ENCODE measurements at regions not wholly inside any gene's neighbourhood (a gene's known extent, or its start where the extent isn't known, plus 50 kb on each side); places are given as distances from the start of the nearest gene placed in this dataset.
A peak's percentile ranks its signal among the peaks of the same experiment; 100 is the strongest.
"Not testable (repeated sequence)": the region's sequence is repeated elsewhere in the genome, so short reads cannot be mapped to it uniquely, and the experiment has no call there.

DNA sequence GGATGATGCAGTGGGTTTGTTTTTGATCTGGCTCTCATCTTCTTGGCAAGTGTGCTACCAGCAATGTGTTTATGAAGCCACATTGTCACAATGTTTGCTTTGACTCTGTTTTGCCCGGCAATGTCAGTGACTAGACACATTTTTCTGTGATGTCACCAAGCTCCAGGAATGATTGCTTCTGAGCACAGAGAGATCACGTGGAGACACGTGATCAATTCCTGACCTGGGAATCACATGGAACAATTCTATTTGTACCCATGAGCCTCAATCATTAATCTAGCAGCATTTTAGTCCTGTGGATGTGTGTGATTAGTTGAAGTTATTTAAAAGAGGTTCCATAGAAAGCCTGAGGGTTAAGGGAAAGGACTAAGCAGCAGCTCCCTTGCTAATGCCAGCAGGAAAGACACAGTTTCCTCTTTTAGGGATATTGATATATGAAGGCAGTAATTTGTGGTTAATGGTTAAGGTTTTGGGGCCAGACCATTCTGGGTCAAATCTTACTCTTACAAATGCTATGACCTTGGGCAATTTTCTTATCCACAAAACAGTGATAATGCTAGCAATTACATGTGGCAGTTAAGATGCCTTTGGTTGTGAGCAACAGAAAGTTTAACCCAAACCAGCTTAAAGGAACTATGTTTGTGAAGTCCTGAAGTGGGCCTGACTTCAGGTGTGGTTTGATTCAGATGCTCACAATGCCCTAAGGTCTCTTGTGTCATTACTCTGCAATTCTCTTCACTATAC, 59.0 kb downstream of the FASLG start:
- in situ Hi-C loops (cut with HindIII; ENCODE audit: low pct_unique_long_range_greater_than_20kb, low sequenced_read_pairs): loop anchor here (25.0 kb wide), 1 partner anchor 281 kb away; the partner anchor contains the start of gene PIGC

DNA sequence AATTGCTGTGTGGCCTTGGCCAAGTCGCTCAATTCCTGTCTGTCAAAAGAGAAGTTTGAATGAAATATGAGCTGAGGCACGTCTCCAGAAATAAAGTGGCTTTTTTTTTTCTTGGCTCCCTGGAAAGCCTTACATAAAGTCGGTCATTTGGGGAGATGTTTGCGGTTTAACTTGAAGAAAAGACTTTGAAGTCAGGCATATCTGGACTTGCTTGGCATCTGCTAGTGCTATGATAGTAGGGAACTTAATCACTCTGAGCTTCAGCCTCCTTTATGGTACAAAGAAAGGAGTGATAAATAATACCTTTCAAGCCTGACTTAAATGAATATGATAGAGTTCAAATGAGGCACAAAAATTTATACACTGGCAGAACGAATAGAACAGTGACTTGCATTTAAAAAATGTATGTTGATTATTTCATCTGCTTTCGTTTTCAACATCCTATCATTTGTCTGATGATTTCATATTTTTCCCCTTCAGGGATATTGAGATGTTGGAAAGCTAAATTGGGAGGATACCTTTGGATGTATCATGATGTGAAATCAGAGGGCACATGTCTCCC, 60.2 kb downstream of the FASLG start:
- DNase-seq (ENCODE audit: low read depth, low spot score): no peak
- in situ Hi-C loops (cut with HindIII; ENCODE audit: low pct_unique_long_range_greater_than_20kb, low sequenced_read_pairs): loop anchor here (25.0 kb wide), 1 partner anchor 282 kb away; the partner anchor contains the start of gene PIGC

More for the DNA sequence above, 59.0 kb downstream of the FASLG start:
- DNase-seq (ENCODE audit: low read depth, low spot score): peak; percentile 44

DNA sequence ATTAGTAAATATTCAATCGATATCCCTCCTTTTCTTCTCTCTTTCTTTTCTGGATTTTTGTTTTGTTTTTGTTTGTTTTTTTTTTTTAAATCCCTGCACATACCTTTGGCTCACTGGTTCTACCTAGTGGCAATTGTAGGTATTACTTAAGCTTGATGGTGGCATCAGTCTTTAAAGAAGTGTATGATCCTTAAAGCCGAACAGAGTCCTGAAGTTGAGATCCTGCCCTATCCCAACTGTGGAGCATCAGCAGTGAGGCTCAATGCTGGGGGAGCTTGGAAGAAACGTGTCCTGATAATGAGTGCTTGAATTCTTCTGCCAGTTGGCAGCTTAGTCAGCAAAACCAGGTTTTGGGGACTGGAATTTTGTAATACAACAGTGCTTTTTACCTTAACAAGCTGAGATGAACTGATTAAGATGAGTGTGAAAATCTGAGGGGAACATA, 60.8 kb downstream of the FASLG start:
- DNase-seq (ENCODE audit: low read depth, low spot score): peak; percentile 75
- in situ Hi-C loops (cut with HindIII; ENCODE audit: low pct_unique_long_range_greater_than_20kb, low sequenced_read_pairs): loop anchor here (25.0 kb wide), 1 partner anchor 282 kb away; the partner anchor contains the start of gene PIGC

DNA sequence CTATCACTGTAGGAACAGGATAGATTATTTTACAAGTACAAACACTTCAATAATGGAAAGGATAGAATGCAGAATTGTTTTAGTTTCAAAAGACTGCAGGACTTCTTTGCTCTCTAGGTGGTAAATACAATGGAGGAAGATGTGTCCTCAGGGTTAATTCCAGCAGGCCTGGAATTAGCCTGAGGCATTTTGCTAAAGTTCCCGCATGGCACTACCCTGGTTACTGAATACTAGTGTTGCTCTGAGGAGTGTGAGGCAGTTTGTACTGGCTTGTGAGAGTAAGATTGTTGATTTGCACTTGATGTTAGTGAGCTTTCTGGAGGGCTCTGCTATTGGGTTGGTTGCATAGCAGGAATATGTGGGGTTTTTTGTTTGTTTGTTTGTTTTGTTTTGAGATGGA, 61.4 kb downstream of the FASLG start:
- DNase-seq (ENCODE audit: low read depth, low spot score): no peak
- in situ Hi-C loops (cut with HindIII; ENCODE audit: low pct_unique_long_range_greater_than_20kb, low sequenced_read_pairs): loop anchor here (25.0 kb wide), 1 partner anchor 283 kb away; the partner anchor contains the start of gene PIGC

DNA sequence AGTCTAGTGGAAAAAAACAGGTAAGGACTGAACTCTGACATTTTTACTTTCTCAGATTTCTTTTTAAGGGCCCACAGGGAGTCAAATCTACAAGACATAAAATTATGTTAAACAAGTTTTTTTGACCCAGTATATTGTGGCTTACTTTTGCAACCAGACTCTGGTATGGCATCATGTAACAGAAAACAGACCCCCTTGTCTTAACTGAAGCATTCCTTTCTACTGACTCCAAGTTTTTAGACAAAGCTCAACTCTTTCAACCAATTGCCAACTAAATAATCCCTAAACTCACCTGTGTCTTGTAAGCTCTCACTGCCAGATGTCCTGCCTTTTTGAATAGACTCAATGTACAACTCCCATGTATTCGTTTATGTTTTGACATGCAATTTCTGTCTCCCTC, 64.3 kb downstream of the FASLG start:
- no peak for DNase-seq (ENCODE audit: low read depth, low spot score)
- in situ Hi-C loops (cut with HindIII; ENCODE audit: low pct_unique_long_range_greater_than_20kb, low sequenced_read_pairs): loop anchor here (25.0 kb wide), 1 partner anchor 286 kb away; the partner anchor contains the start of gene PIGC

DNA sequence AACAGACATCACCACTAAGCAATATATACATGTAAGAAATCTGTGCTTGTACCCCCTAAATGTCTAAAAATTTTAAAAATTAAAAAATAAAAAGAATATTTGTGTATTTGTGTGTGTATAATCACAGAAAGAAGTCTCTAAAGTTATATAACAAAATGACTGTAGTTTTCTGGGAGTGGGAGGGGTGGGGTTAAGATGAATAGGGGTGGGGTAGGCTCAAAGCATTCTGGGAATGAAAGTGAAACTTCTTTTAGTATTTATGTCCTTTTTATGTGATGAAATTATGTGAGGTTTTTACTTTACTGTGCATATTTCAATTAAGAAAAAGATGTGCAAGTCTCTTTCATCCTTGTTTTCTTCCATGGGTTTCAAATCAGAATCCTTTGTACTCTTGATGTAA, 65.3 kb downstream of the FASLG start:
- DNase-seq (ENCODE audit: low read depth, low spot score): no peak
- in situ Hi-C loops (cut with HindIII; ENCODE audit: low pct_unique_long_range_greater_than_20kb, low sequenced_read_pairs): loop anchor here (25.0 kb wide), 1 partner anchor 287 kb away; the partner anchor contains the start of gene PIGC

DNA sequence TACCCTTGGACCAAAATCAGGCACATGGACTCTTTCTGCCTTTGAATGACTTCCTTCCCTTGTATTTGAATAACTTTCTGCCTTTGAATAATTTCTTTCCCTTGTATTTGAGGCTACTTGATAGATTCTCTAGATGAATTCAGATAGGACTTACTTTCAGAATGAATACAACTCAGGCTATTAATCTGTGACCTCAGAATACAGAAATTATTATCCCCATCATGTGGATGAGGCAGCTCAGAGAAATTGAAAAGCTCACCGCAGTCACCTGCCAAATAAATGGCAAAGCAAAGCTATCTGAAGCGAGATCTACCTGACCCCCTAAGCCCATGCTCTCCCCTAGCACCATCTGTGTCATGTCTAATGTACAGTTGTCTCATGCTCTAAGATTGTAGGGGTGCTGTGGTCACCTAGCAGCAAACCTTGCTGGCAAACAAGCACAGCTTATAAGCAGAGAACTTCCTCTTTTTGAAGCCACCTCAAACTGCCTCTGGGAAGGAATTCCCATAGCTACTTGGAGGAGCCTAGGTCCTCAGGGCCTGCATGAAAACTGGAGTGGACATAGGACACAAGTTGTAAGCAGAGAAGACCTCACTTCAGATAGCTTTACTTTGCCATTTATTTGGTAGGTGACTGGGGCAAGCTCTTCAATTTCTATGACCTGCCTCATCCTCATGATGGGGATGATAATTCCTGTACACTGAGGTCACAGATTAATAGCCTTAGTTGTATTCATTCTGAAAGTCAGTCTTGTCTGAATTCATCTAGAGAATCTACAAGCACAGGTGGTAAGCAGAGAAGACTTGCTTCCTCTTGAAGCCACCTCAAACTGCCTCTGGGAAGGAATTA, 66.1 kb downstream of the FASLG start:
- no peak for DNase-seq (ENCODE audit: low read depth, low spot score)
- in situ Hi-C loops (cut with HindIII; ENCODE audit: low pct_unique_long_range_greater_than_20kb, low sequenced_read_pairs): loop anchor here (25.0 kb wide), 1 partner anchor 288 kb away; the partner anchor contains the start of gene PIGC

DNA sequence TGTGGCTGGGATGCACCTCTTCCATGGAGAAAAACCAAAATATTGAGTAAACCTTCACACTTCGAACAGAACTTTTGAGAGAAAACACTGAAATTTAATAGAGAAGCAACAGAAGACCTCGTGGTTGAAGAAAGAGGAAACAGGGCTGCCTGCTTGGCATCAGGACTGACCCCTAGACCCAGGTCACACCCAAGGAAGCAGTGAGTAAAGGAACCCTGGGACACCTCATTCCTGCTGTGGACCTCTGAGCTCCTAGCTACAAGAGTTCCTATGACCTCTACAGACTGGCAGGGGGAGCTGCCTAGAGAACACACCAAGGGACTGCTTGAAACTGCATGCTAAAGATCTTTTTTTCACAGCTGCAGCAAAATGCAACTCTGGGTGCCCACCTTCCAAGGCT, 67.8 kb downstream of the FASLG start:
- no peak for DNase-seq (ENCODE audit: low read depth, low spot score)
- in situ Hi-C loops (cut with HindIII; ENCODE audit: low pct_unique_long_range_greater_than_20kb, low sequenced_read_pairs): no loop called here

DNA sequence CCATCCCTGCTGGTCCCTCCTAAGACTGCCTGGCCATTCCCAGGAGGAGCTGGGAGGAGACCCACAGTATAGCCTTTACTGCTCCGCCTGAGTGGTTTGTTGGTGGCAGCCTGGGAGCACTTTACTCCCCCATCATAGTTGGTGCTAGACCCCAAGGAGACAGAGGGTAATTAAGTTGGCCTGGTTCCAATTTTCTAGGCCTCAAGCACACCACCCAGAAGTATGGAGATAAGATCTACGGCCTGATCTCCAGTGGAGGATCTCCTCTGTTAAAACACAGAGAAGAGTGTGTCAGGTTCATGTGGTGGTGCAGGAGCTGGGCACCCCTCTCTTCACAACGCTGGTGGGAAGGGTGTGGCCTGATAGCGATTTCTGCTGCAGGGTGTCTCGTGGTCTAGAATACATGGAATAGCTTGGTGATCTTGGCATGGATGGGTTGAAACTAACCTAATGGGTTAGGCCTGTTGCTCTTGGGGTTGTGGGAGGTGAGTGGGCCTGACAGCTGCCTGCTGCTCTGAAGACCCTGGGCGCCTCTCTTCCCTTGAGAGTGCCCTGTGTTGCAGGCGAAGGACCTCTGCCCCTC, 68.5 kb downstream of the FASLG start:
- in situ Hi-C loops (cut with HindIII; ENCODE audit: low pct_unique_long_range_greater_than_20kb, low sequenced_read_pairs): no loop called here
- no peak for DNase-seq (ENCODE audit: low read depth, low spot score)

DNA sequence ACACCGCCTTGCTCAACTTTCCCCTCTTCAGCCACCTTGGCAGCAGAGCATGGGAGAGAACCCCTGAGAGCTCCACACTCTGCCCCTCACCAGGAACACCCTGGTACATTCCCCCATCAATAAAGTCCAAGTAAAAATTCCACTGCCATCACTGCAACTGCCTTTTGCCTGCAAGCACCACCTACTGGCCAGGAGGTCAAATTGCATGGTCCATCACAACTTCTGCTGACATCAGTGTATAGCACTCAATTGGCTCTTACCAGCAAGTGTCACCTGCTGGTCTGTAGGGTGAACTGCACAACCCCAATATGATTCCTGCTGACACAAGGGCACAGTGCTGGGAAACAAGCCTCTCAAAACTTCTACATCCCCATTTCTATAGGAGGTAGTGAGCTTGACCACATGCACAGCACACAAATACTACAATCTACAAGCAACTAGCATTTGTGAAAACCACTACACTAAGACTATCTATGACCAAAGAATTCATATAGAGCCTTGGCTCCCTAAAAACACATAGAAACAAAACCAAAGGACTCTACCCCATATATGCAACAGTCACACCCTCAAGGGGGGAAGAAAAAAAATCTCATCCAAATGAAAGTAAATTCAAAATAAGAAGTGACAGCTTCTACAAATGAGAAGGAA, 69.2 kb downstream of the FASLG start:
- in situ Hi-C loops (cut with HindIII; ENCODE audit: low pct_unique_long_range_greater_than_20kb, low sequenced_read_pairs): no loop called here
- peak; percentile 71 for DNase-seq (ENCODE audit: low read depth, low spot score)

DNA sequence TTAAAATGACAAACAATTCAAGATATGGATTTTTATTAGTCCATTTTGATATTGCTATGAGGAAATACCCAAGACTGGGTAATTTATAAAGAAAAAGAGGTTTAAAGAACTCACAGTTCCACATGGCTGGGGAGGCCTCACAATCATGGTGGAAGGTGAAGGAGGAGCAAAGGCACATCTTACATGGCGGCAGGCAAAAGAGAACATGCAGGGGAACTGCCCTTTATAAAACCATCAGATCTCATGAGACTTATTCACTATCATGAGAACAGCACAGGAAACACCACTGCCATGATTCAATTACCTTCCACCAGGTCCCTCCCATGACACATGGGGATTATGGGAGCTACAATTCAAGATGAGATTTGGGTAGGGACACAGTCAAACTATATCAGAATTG, 69.8 kb downstream of the FASLG start:
- in situ Hi-C loops (cut with HindIII; ENCODE audit: low pct_unique_long_range_greater_than_20kb, low sequenced_read_pairs): not testable (repeated sequence)

DNA sequence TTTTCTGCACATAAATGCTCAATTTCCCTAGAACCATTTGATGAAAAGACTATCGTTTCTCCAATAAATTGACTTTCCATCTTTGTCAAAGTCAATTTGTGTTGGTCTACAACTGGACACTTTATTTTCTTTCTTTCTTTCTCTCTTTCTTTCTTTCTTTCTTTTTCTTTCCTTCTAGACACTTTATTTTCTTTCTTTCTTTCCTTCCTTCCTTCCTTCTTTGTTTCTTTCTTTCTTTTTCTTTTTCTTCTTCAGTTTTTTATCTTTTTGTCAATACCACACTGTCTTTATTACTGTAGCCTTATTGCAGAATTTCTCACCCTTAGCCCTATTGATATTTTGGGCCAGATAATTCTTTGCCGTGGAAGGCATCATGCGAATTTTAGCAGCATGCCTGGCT, 73.5 kb downstream of the FASLG start:
- in situ Hi-C loops (cut with HindIII; ENCODE audit: low pct_unique_long_range_greater_than_20kb, low sequenced_read_pairs): no loop called here
- DNase-seq (ENCODE audit: low read depth, low spot score): no peak

More for the DNA sequence above, 69.8 kb downstream of the FASLG start:
- not testable (repeated sequence) for DNase-seq (ENCODE audit: low read depth, low spot score)

DNA sequence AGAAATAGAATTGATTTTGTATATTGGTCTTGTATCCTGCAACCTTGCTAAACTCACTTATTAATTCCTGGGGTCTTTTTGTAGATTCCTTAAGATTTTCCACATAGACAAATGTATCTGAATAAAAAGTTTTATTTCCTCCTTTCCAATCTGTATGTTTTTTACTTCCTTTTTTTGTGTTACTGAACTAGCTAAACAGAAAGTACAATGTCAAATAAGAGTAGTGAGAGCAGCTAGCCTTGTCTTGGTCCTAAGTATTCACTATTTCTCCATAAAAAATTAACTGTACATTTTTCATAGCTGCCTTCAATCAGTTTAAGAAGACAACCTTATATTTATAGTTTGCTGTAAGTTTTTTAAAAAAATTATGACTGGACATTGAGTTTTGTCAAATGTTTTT, 74.9 kb downstream of the FASLG start:
- in situ Hi-C loops (cut with HindIII; ENCODE audit: low pct_unique_long_range_greater_than_20kb, low sequenced_read_pairs): no loop called here
- DNase-seq (ENCODE audit: low read depth, low spot score): no peak

DNA sequence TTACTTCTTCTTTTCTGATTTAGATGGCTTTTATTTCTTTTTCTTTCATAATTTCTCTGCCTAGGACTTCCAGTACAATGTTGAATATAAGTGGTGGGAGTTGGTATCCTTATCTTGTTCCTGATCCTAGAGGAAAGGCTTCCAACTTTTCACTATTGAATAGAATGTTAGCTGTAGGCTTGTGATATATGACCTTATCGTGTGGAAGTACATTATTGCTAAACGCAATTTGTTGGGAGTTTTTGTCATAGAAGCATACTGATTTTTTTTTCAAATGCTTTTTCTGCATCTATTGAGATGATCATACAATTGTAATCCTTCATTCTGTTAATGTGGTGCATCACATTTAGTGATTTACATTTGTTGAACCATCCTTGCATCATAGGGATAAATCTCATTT, 79.5 kb downstream of the FASLG start:
- in situ Hi-C loops (cut with HindIII; ENCODE audit: low pct_unique_long_range_greater_than_20kb, low sequenced_read_pairs): no loop called here

DNA sequence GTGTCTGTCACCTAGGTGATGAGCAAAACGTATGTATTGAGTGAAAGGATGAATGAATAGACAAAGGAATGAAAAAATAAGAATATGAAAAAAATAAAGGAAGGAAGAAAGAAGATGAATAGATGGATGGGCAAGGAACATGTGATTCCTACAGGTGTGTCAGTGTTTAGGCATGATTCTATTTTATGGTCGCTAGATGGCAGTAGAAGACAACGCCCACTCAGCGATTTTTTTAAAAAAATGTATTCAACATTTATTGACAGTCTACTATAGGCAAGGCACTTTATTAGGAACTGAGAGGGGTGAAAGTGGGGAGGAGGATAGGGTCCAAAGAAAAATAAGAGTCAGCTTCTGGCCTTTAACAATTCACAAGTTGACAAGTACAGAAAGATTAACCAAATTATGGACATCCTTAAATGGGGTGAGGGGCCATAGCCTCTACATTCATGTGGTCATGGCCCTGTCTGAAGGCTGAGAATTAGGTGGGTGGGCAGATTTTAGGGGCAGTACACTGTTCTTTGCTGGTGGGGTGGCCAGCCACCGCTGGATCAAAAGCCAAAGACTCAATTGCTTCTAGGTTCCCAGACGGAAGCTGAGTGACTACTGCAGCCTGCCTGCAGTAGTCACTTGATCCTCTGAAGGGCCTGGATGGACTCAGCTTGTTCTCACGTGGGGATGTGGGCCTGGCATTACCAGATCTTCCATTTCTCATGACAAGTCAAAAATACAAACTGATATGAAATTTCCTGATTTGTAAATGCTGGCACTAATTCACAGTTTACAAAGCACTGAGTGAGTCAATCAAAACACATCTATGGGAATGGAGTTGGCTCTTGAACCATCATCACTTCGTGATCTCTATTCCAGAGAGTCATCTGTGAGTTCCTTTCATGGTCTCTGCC, 83.9 kb downstream of the FASLG start:
- peak; percentile 42 for DNase-seq (ENCODE audit: low read depth, low spot score)
- in situ Hi-C loops (cut with HindIII; ENCODE audit: low pct_unique_long_range_greater_than_20kb, low sequenced_read_pairs): no loop called here

More for the DNA sequence above, 79.5 kb downstream of the FASLG start:
- no peak for DNase-seq (ENCODE audit: low read depth, low spot score)

DNA sequence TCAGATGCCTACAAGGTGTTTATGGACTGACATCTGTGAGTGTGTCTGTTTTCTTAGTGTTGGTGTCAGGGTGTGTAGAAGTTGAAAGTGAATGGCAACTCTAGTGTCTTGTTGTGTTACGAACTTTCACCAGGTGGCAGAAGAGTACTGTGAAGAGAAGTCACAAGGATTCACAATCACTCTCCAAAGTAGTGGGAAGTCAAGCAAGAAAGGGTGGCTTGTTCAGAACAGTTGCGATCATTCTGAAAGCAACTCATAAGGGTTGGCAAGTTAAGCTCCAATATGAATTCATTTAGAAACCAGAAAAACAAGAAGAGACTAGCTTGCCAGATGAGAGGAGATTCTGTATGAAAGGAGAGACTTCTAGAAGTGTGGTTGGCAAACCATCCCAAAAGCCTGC, 86.1 kb downstream of the FASLG start:
- peak; percentile 89 for DNase-seq (ENCODE audit: low read depth, low spot score)
- in situ Hi-C loops (cut with HindIII; ENCODE audit: low pct_unique_long_range_greater_than_20kb, low sequenced_read_pairs): no loop called here
